NB4 (cell line): ENCODE measurements at regions not wholly inside any gene's neighbourhood (a gene's known extent, or its start where the extent isn't known, plus 50 kb on each side); places are given as distances from the start of the nearest gene placed in this dataset.
A peak's percentile ranks its signal among the peaks of the same experiment; 100 is the strongest.

Source experiments
- DNase-seq: peaks from one replicate; pipeline ENCODE4 v3.0.0; 2010; ENCODE audit warnings: low read depth
- H3K4me3 ChIP-seq: one replicate; pipeline ENCODE4 v1.5.1; 2011; ENCODE audit warnings: mild to moderate bottlenecking, low read depth, low read length, moderate library complexity
- MYC ChIP-seq: IDR thresholded peaks from 2 replicates; pipeline ENCODE4 v1.6.1; 2011; ENCODE audit warnings: low read depth, low read length
- POLR2A ChIP-seq: IDR thresholded peaks from 2 replicates; pipeline ENCODE4 v1.6.1; 2011; ENCODE audit warnings: mild to moderate bottlenecking; ENCODE audit not compliant: insufficient read length; ENCODE audit errors: extremely low read depth
- TF ChIP-seq, protein P1 (sequence below): IDR thresholded peaks from 2 replicates; pipeline ENCODE4 v1.6.1; 2011; ENCODE audit warnings: low read depth, low read length
- TF ChIP-seq, protein P2 (sequence below): IDR thresholded peaks from one replicate; pipeline ENCODE4 v1.5.1; 2012; ENCODE audit warnings: low read depth, low read length

DNA sequence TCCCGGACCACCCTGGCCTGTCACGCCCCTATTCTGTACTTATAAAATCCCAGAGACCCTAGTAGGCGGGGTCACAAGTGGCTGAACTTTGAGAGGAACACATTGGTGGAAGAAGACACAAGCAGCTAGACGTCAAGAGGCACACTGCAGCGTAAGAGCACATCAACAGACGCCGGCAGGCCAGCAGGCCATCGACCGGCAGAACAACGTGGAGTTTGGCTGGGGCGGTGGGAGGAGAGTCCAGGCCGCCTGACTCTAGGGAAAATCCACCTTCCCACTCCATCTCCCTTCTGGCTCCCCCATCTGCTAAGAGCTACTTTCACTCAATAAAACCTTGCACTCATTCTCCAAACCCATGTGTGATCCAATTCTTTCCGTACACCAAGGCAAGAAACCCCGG lies 601.8 kb upstream of the CDH2 start:
- DNase-seq = no peak
- no peak overlapping the region for H3K4me3 ChIP-seq
- TF ChIP-seq, protein P1, sequence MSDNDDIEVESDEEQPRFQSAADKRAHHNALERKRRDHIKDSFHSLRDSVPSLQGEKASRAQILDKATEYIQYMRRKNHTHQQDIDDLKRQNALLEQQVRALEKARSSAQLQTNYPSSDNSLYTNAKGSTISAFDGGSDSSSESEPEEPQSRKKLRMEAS = no peak
- TF ChIP-seq MYC (no peak), POLR2A (no peak)
- TF ChIP-seq, protein P2, sequence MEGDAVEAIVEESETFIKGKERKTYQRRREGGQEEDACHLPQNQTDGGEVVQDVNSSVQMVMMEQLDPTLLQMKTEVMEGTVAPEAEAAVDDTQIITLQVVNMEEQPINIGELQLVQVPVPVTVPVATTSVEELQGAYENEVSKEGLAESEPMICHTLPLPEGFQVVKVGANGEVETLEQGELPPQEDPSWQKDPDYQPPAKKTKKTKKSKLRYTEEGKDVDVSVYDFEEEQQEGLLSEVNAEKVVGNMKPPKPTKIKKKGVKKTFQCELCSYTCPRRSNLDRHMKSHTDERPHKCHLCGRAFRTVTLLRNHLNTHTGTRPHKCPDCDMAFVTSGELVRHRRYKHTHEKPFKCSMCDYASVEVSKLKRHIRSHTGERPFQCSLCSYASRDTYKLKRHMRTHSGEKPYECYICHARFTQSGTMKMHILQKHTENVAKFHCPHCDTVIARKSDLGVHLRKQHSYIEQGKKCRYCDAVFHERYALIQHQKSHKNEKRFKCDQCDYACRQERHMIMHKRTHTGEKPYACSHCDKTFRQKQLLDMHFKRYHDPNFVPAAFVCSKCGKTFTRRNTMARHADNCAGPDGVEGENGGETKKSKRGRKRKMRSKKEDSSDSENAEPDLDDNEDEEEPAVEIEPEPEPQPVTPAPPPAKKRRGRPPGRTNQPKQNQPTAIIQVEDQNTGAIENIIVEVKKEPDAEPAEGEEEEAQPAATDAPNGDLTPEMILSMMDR = no peak

DNA sequence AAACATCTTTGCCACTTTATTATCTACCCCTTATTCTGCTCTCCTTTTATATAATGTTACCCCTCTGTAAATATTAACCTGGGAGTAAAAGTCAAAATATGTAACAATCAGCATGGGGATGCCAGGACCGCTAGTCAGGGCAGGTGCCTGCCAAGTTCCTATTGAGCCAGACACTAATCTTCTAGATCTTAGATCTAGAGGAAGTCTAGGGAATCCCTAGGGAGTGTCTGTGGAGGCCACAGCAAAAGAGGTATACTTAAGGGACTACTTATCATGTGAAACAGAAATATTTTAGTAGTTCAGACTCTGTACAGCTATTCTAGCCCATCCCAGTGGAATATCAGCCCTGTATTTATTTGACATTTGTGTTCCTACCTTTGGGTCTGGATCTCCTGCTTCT lies 600.8 kb upstream of the CDH2 start:
- TF ChIP-seq, protein P1 = no peak
- no peak for TF ChIP-seq POLR2A
- TF ChIP-seq, protein P2 = no peak
- no peak for TF ChIP-seq MYC
- peak; percentile 13 for DNase-seq
- no peak overlapping the region for H3K4me3 ChIP-seq

DNA sequence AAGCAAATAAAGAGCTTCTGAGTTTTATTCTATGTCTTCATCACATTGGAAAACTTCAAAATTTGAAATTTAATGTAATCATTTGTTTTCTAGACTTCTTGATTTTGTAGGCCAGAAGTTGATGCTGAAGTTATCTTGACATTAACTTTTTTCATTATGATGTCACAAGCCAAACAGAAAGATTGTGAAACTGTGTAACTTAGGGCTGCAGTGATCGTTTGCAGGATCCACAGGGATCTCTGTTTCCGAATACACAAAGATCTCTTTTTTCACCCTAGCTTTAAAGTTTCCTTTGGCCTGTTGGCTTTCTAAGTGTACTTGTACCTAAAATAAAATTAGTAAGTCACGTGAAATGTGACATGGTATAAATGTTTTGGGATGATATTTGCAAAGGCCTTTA lies 594.9 kb upstream of the CDH2 start:
- no peak overlapping the region for H3K4me3 ChIP-seq
- TF ChIP-seq POLR2A (no peak), MYC (no peak)
- TF ChIP-seq, protein P2 = no peak
- TF ChIP-seq, protein P1 = no peak
- no peak for DNase-seq

DNA sequence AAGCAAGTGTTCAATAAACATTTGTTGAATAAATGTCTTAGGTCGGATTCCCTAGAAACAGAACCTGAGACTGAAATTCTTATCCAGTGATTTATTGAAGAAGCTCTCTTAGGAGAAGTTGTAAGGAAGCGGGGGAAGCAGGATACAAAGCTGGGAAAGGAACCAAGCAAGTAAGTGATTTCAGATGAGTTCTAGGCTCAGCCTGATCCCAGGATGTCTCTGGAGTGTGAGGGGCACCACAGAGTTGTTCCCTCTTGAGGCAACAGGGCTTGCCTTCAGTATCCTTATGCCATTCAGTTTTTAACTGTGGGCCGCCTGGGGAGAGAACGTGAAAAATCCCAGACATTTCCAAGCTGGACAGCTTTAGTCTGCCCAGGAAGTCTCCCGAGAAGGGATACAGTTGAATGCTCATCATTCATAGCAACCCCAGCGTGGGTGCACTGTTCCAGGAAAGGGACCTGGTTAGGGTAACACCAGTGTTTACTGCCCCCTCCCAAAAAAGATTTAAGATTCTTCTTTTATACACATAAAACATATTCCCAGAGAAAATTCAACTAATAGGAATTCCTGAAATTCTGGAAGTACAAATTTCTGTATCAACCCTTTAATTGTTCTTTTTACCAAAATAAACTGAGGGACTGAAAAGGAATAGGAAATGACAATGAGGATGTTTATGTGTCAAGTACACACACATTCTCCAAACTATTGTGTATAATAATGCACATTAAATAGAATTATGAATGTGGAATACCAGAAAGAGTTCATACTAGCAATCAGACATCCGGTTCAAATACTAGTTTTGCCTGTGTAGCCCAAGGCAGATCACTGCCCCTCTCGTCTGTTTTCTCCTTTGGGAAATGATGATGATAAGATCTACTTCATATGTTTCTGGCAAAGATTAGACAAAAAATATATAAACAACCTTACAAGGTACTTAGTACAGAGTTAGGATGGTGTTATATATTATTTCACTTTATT lies 592.1 kb upstream of the CDH2 start:
- H3K4me3 ChIP-seq = no peak overlapping the region
- DNase-seq = no peak

DNA sequence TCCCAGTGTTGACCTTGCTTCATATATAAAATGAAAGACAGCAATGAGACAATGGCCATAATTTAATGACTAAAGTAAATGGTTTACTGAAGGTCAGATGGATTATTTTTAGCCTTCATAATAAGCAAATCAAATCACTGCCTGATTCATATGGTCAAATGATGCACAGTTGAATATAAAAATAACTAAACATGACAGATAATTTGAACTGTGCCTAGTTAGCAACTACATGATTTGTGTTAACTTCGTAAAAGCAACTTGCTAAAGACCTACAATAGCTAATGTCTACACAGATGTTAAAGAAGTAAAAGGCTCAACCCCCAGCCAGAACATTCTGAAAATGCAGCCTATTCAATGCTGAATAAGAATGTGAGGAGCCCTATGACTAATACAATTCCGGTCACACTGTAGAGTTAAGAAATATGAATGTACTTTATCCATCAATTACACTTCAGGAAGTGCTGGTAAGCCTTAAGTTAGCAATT lies 590.8 kb upstream of the CDH2 start:
- DNase-seq = no peak
- no peak overlapping the region for H3K4me3 ChIP-seq
- TF ChIP-seq MYC (no peak), POLR2A (no peak)
- TF ChIP-seq, protein P1 = no peak
- TF ChIP-seq, protein P2 = no peak

More for the DNA sequence above, 592.1 kb upstream of the CDH2 start:
- TF ChIP-seq, protein P2 = no peak
